Activated T-cell treated with anti-CD3 and anti-CD28 coated beads, Interleukin-2, amount 50 U/mL, for 4 hours (primary cell): ENCODE measurements at regions not wholly inside any gene's neighbourhood (a gene's known extent, or its start where the extent isn't known, plus 50 kb on each side); places are given as distances from the start of the nearest gene placed in this dataset.

Source experiments
- ATAC-seq, 2 donors: fragments of 200-7000 bp; cut with Tn5 transposase; one replicate each; pipeline ENCODE4 v1.10.0; 2021
- DNase-seq: peaks from one replicate; pipeline ENCODE4 v3.0.0-alpha.2; 2020
- H3K27me3 Mint-ChIP-seq: one replicate; pipeline ENCODE4 v1.8.0; 2021; ENCODE audit warnings: low read depth, mixed read lengths
- H3K36me3 Mint-ChIP-seq: one replicate; pipeline ENCODE4 v1.8.0; 2022; ENCODE audit warnings: mixed read lengths; ENCODE audit not compliant: insufficient read depth
- H3K4me1 Mint-ChIP-seq: one replicate; pipeline ENCODE4 v1.8.0; 2021; ENCODE audit warnings: low read depth, mixed read lengths
- H3K4me3 Mint-ChIP-seq: one replicate; pipeline ENCODE4 v1.8.0; 2021; ENCODE audit warnings: mild to moderate bottlenecking, moderate library complexity, mixed read lengths
- H3K9me3 Mint-ChIP-seq: one replicate; pipeline ENCODE4 v1.8.0; 2021; ENCODE audit warnings: mixed read lengths

DNA sequence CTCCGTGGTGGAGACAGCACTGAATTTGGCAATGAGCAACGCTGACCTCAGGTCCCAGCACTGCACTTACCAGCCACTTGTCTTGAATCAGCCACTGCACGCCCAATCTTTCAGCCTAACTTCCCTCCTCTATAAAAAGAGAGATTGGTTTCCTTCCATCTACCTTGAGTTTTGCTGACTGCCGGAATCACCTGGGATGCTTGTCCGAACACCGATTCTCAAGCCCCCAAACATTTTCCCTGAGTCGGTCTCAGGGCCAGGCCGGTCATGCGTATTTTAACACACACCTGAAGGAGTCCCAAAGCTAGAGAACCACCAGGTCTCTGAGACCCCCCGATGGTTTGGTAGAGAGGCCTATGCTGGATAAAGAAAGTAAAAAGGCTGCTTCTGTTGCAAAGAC is 131.5 kb downstream of the SPATA19 start:
- H3K36me3 Mint-ChIP-seq = no peaks in the 10 kb centered on the region
- H3K27me3 Mint-ChIP-seq = peaks cover 10% of the 10 kb centered on the region
- DNase-seq (no peak), ATAC-seq (no peak)
- H3K4me3 Mint-ChIP-seq = no peak overlapping the region
- no peaks in the 10 kb centered on the region for H3K9me3 Mint-ChIP-seq
- H3K4me1 Mint-ChIP-seq = no peaks in the 10 kb centered on the region

DNA sequence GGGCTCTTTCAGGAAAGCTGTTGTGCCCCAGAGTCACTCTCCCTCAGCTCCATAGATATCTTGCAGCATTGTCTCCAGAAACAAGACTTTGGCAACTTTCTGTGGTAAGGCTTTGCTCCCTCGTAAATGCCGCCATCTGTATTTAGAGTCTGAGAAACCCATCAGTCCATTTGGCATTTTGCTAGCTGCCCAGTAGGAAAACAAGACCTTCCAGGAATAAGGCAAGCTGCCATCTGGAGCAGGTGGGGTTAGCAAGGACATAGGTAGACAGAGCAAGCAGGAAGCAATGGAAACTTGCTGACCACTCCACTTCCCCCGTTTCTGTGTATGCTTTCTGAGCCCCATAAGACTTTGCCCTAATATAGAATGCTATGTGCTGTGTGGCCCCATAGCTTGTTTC is 131.9 kb downstream of the SPATA19 start:
- Mint-ChIP-seq H3K36me3 (no peaks in the 10 kb centered on the region), H3K4me1 (no peaks in the 10 kb centered on the region), H3K9me3 (no peaks in the 10 kb centered on the region), H3K27me3 (peaks cover 10% of the 10 kb centered on the region), H3K4me3 (no peak overlapping the region)
- ATAC-seq (no peak), DNase-seq (no peak)

DNA sequence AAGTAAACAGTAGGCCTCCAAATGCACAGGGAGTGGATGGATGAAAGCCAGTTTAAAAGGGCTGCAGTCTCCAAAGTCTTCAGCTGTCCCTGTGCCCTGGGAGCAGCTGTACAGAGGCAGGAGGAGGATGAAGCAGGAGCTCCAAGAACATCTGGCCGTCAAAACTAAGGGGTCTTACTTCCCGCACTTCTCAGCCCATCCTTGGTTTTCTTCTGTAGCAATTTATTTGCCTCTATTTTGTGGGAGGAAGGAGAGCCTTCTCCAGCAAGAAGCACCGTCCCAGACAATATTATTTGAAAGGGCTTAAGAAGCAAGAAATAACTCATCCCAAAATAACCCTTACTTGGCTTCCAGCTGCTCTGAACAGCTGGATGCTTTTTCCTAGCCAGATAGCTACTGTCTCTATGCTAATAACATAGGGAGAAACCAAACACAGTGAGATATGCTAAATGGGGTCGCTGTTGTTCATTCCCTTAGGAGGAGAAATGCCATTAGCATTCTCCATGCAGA is 133.2 kb downstream of the SPATA19 start:
- Mint-ChIP-seq H3K27me3 (peaks cover 7% of the 10 kb centered on the region), H3K9me3 (no peaks in the 10 kb centered on the region), H3K4me3 (no peak overlapping the region), H3K36me3 (no peaks in the 10 kb centered on the region), H3K4me1 (no peaks in the 10 kb centered on the region)
- ATAC-seq (no peak), DNase-seq (no peak)

DNA sequence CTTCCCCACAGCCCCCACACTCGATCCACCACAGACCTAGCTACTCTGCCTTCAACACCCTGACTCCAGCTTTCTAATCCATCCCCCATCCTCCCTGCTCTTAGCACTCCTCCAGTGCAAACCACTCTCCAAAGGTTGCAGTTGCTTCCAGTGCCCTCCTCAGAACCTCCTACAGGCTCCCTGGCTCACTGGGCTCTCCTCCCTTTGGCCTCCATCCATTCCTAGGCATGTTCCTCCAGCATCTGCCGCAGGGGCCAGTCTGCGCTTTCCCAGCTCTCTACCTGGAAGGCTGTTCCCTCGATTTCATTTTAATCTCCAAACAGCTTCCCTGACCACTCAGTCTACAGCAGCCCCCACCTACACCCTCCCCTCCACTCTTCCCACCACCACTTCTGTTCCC is 133.8 kb downstream of the SPATA19 start:
- DNase-seq (no peak), ATAC-seq (no peak)
- no peaks in the 10 kb centered on the region for H3K36me3 Mint-ChIP-seq
- H3K9me3 Mint-ChIP-seq = no peaks in the 10 kb centered on the region
- H3K4me3 Mint-ChIP-seq = no peak overlapping the region
- H3K4me1 Mint-ChIP-seq = no peaks in the 10 kb centered on the region
- peaks cover 5% of the 10 kb centered on the region for H3K27me3 Mint-ChIP-seq

DNA sequence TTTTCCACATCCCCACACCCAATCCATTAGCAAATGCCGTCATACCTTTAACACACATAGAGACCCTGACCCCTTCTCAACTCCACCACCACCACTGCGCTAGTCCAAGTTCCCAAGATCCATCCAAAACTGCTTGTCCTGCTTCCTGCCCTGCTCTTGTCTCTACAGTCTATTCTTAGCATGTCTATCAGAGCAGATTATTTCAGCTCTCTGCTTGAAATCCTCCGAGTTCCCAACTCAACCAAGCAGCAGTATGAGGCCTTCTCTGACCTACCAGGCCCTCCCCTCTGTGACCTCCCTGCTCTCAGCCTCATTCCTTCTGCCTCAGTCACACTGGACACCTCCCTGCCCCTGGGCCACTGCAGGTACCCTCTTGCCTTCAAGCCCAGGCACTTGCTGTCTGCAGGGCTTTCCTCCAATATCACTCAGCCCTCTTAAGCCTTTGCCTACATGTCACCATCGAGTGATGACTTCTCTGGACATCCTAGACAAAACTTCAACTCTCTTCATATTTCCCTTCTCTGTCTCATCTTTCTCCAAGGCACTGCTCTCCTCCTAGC is 134.6 kb downstream of the SPATA19 start:
- Mint-ChIP-seq H3K9me3 (no peaks in the 10 kb centered on the region), H3K36me3 (no peaks in the 10 kb centered on the region), H3K4me3 (no peak overlapping the region), H3K27me3 (peaks cover 4% of the 10 kb centered on the region), H3K4me1 (no peaks in the 10 kb centered on the region)
- no peak for ATAC-seq
- no peak for DNase-seq

DNA sequence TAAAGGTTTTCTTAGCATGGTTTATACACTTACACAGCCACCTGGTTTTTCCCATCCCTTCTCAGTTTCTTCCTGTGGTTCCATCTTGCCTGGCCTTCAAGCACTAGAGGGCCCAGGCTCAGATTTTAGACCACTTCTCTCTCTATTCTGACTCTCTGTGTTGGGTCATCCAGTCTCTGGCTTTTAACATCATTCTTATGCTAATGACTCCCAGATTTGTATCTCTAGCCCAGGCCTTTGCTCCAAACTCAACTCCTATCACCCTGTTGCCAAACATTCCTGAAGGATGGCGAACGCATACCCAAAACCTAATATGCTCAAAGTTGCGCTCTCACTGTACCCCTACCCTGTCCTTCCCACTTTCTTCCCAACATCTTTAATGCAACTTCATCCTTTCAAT is 135.1 kb downstream of the SPATA19 start:
- no peaks in the 10 kb centered on the region for H3K9me3 Mint-ChIP-seq
- no peaks in the 10 kb centered on the region for H3K36me3 Mint-ChIP-seq
- no peaks in the 10 kb centered on the region for H3K4me1 Mint-ChIP-seq
- ATAC-seq (no peak), DNase-seq (no peak)
- peaks cover 2% of the 10 kb centered on the region for H3K27me3 Mint-ChIP-seq
- no peak overlapping the region for H3K4me3 Mint-ChIP-seq

DNA sequence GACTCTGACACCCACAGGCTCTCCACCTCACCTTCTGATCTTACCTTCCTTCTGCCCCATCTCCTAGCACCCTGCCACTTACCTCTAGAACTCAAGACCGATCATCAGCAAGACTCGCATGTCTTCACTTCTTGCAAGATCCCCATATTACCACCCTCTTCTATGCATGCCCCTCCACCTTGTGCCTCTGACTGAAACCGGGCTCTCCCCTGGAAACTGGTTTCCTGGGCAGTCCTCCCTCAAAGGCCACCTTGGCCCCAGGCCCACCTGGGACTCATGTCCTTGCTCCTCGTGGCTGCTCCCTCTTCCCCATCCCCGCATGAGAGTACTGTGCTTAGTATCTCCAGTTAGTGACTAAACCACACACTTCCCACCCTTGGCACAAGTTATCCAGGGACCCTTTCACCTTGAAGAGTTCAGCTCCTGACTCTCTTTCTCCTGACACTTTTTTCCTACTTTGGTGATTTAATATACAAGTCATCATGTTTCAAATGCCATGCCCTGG is 136.7 kb downstream of the SPATA19 start:
- H3K4me3 Mint-ChIP-seq = no peak overlapping the region
- no peak for ATAC-seq
- H3K9me3 Mint-ChIP-seq = no peaks in the 10 kb centered on the region
- H3K36me3 Mint-ChIP-seq = no peaks in the 10 kb centered on the region
- peaks cover 2% of the 10 kb centered on the region for H3K27me3 Mint-ChIP-seq
- DNase-seq = no peak
- H3K4me1 Mint-ChIP-seq = no peaks in the 10 kb centered on the region

DNA sequence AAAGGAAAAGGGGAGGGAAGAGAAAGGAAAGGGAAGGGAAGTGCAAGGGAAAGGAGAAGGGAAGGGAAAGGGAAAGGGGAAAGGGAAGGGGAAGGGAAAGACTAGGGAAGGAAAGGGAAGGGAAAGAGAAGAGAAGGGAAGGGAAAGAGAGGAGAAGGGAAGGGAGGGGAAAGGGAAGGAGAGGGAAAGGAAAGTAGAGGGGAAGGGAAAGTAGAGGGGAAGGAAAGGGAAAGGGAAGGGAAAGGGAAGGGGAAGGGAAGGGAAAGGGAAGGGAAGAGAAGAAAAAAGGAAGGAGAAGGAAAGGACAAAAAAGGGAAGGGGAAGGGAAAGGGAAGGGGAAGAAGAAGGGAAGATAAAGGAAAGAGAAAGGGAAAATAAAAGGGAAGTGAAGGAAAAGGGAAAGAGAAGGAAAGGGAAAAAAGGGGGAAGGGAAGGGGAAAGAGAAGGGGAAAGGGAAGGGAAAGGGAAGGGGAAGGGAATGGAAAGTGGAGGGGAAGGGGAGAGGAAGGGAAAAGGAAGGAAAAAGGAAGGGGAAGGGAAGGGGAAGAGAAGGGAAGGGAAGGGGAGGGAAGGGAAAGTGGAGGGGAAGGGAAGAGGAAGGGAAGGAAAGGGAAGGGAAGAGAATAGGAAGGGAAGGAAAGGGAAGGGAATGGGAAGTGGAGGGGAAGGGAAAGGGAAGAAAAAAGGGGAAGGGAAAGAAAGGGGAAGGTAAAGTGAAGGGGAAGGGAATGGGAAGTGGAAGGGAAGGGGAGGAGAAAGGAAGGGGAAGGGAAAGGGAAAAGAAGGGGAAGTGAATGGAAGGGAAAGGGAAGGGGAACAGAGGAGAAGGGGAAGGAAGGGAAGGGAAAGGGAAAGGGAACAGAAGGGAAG is 138.2 kb downstream of the SPATA19 start:
- no peak for DNase-seq
- Mint-ChIP-seq H3K9me3 (no peaks in the 10 kb centered on the region), H3K36me3 (no peaks in the 10 kb centered on the region), H3K4me3 (no peak overlapping the region), H3K27me3 (no peaks in the 10 kb centered on the region), H3K4me1 (no peaks in the 10 kb centered on the region)
- no peak for ATAC-seq

DNA sequence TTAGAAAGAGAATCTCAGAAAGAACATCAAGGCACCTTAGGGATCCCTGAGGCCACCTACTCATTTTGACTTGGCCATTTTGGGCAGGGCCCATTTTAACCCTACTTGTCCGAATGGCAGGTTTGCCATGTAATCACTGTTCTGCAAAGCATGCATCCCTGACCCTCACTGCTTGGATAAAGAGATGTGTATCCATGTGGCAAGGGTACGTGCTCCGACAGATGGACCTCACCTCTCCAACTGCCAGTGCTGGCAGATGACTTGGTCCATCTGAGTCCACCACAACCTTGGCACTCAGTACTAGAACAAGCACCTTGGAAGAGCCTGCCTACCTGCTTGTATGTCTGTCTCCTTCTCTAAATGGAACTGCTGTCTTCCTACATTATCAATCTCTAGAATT is 139.4 kb downstream of the SPATA19 start:
- H3K9me3 Mint-ChIP-seq = no peaks in the 10 kb centered on the region
- DNase-seq (no peak), ATAC-seq (no peak)
- H3K27me3 Mint-ChIP-seq = no peaks in the 10 kb centered on the region
- no peaks in the 10 kb centered on the region for H3K36me3 Mint-ChIP-seq
- no peaks in the 10 kb centered on the region for H3K4me1 Mint-ChIP-seq
- no peak overlapping the region for H3K4me3 Mint-ChIP-seq

DNA sequence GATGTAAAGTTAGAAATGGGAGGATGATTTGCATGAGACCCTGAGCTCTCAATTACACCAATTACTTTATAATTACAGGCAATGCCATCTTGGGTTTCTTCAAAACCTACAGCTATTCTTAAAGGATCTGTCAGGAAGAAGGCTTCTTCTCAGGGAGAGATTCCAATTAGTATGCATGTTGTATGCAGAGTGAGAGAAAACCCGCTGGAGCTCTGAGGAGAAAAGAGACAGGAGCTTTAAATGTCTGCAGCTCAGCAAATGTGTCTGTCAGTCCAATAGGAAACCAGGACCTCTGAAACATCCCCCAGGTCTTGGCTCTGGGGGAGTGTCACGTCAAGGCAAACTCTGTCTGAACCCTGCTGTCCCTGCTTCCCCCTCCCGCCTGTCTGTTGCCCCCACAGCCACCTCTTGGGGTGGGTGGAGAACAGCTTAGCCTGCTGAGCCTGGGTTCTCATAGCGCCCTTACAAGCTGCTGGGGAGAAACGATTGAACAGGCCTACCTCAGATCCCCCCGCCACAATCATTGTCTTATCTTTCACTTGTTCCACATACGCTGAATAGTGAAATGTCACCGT is 140.2 kb downstream of the SPATA19 start:
- no peaks in the 10 kb centered on the region for H3K4me1 Mint-ChIP-seq
- DNase-seq (no peak), ATAC-seq (no peak)
- no peaks in the 10 kb centered on the region for H3K9me3 Mint-ChIP-seq
- no peak overlapping the region for H3K4me3 Mint-ChIP-seq
- no peaks in the 10 kb centered on the region for H3K36me3 Mint-ChIP-seq
- no peaks in the 10 kb centered on the region for H3K27me3 Mint-ChIP-seq

DNA sequence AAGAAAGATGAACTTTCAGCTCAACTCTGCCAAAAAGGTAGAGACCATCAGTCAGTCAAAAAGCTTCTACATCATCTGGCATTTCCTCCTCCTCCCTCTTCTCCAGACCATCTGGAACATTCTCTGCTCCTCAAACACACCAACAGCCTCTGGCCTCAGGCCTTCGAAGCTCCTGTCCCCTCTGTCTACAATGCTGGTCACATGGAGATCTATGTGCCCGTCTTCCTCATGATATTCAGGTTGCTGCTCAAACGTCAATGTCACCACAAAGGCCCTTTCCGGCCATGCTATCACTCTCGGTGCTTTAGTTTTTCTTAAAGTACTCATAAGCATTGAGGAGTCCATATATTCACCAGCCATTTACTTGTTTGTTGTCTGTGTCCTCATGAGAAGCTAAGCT is 146.2 kb downstream of the SPATA19 start:
- no peak for ATAC-seq
- H3K4me3 Mint-ChIP-seq = no peak overlapping the region
- DNase-seq = no peak
- H3K36me3 Mint-ChIP-seq = no peaks in the 10 kb centered on the region
- H3K9me3 Mint-ChIP-seq = no peaks in the 10 kb centered on the region
- no peaks in the 10 kb centered on the region for H3K4me1 Mint-ChIP-seq
- H3K27me3 Mint-ChIP-seq = peaks cover 3% of the 10 kb centered on the region

DNA sequence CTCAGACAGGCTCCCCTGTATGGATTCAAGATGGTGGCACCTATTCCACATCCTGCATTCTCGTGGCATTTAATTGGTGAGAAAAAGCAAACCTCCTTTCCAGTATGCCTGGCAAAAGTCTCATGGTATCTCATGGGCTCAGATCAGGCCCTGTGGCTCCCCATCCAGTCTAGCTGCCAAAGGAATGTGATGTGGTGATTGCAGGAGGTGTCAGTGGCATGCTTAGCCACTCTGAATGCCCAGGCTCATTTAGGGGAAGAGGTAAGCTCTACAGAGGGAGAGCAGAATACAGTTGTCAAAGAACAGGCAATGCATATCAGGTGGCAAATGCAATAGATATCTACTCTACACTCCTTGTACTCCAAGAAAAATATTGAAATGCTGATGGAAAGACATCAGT is 146.7 kb downstream of the SPATA19 start:
- Mint-ChIP-seq H3K36me3 (no peaks in the 10 kb centered on the region), H3K27me3 (peaks cover 3% of the 10 kb centered on the region), H3K9me3 (no peaks in the 10 kb centered on the region), H3K4me1 (no peaks in the 10 kb centered on the region), H3K4me3 (no peak overlapping the region)
- no peak for ATAC-seq
- DNase-seq = no peak

DNA sequence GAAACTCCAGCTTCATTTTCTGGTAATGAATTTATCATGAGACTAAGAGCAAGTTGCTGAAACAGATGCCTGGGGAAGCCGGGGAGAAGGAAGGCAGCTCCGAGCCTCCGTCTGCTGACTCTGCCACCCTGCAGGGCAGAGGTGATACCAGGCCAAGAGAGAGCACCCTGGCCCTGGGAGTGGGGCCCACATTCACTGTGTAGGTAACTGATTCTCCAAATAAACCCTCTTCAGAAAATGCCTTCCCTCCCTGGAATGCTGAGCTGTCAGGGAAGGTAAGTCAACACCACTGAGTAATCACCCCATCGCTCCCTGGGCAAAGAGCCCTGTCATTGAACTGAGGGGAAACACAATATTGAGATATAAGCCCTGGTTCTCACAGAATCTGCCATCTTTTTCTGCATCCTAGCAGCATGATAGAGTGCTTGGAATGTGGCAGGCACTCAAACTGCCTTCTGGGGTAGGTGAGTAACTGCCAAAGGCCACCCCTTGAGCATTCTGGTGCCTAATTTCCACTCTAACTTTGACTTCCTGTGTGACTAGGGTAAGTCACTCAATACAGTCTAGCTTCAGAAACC is 147.6 kb downstream of the SPATA19 start:
- Mint-ChIP-seq H3K4me3 (no peak overlapping the region), H3K36me3 (no peaks in the 10 kb centered on the region), H3K4me1 (no peaks in the 10 kb centered on the region), H3K27me3 (peaks cover 3% of the 10 kb centered on the region), H3K9me3 (no peaks in the 10 kb centered on the region)
- ATAC-seq = no peak
- DNase-seq = no peak

DNA sequence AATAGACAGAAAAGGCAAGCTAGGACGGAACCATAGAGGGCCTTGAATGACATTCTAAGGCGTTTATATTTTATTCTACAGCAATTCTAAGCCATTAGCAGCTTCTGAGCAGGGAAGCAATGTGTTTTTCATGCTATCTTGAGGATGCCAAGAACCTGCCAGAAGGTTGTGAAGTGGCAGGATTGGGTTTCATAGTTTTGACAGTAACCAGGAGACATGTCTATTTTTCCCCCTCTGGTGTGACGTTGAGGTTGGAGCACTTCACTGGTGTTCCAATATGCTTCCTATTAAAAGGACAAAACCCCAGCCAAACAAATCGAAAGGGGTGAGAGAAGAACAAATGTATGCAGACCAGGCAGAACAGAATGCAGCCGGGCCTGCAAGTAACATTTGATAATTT is 148.2 kb downstream of the SPATA19 start:
- H3K27me3 Mint-ChIP-seq = peaks cover 3% of the 10 kb centered on the region

More for the DNA sequence above, 148.2 kb downstream of the SPATA19 start:
- Mint-ChIP-seq H3K4me1 (no peaks in the 10 kb centered on the region), H3K9me3 (no peaks in the 10 kb centered on the region), H3K4me3 (no peak overlapping the region), H3K36me3 (no peaks in the 10 kb centered on the region)
- DNase-seq = no peak
- ATAC-seq = no peak
